ENCODE measurements at regions not wholly inside any gene's neighbourhood (a gene's known extent, or its start where the extent isn't known, plus 50 kb on each side); places are given as distances from the start of the nearest gene placed in this dataset.

- Histone ChIP-seq H3K27me3 (no peaks in the 10 kb centered on the region), H3K9me3 (no peaks in the 10 kb centered on the region), H3K36me3 (no peaks in the 10 kb centered on the region), H3K4me3 (no peak overlapping the region), H3K27ac (no peak overlapping the region), H3K4me1 (no peaks in the 10 kb centered on the region)
- intact Hi-C loops (cut with DNase I; ENCODE audit: low total_unique reads): no loop called here
- TF ChIP-seq POLR2A (IDR thresholded peaks at IDR 0.05): no peak
- TF ChIP-seq POLR2AphosphoS5 (IDR thresholded peaks at IDR 0.05): no peak
- TF ChIP-seq CTCF (IDR thresholded peaks at IDR 0.05): no peak
- no peak for DNase-seq (ENCODE audit: low spot score in 2 of 2)
These were observed 62.2 kb upstream of the MRPS22 start for GRCh38 chr3:139281522-139282196.

GRCh38 chr3:139283301-139283700, 60.5 kb upstream of the MRPS22 start:
- no peaks in the 10 kb centered on the region for H3K9me3 ChIP-seq
- TF ChIP-seq CTCF (IDR thresholded peaks at IDR 0.05): no peak
- no peak for TF ChIP-seq POLR2AphosphoS5 (IDR thresholded peaks at IDR 0.05)
- no peak for TF ChIP-seq POLR2A (IDR thresholded peaks at IDR 0.05)

GRCh38 chr3:139284221-139284620, 59.6 kb upstream of the MRPS22 start:
- Histone ChIP-seq H3K4me1 (no peaks in the 10 kb centered on the region), H3K9me3 (no peaks in the 10 kb centered on the region), H3K27me3 (no peaks in the 10 kb centered on the region), H3K4me3 (no peak overlapping the region), H3K36me3 (no peaks in the 10 kb centered on the region), H3K27ac (no peak overlapping the region)
- DNase-seq (ENCODE audit: low spot score in 2 of 2): no peak
- TF ChIP-seq POLR2A (IDR thresholded peaks at IDR 0.05) (no peak), CTCF (IDR thresholded peaks at IDR 0.05) (no peak), POLR2AphosphoS5 (IDR thresholded peaks at IDR 0.05) (no peak)
- intact Hi-C loops (cut with DNase I; ENCODE audit: low total_unique reads): no loop called here

More at GRCh38 chr3:139283301-139283700, 60.5 kb upstream of the MRPS22 start:
- Histone ChIP-seq H3K36me3 (no peaks in the 10 kb centered on the region), H3K27me3 (no peaks in the 10 kb centered on the region), H3K27ac (no peak overlapping the region), H3K4me1 (no peaks in the 10 kb centered on the region), H3K4me3 (no peak overlapping the region)
- no peak for DNase-seq (ENCODE audit: low spot score in 2 of 2)
- intact Hi-C loops (cut with DNase I; ENCODE audit: low total_unique reads): no loop called here

- intact Hi-C loops (cut with DNase I; ENCODE audit: low total_unique reads): no loop called here
- TF ChIP-seq POLR2AphosphoS5 (IDR thresholded peaks at IDR 0.05): no peak
- no peak for TF ChIP-seq CTCF (IDR thresholded peaks at IDR 0.05)
- no peak for TF ChIP-seq POLR2A (IDR thresholded peaks at IDR 0.05)
- no peak overlapping the region for H3K4me3 ChIP-seq
- H3K27ac ChIP-seq: no peak overlapping the region
- H3K4me1 ChIP-seq: no peaks in the 10 kb centered on the region
- no peaks in the 10 kb centered on the region for H3K27me3 ChIP-seq
- no peak for DNase-seq (ENCODE audit: low spot score in 2 of 2)
- H3K36me3 ChIP-seq: no peaks in the 10 kb centered on the region
- no peaks in the 10 kb centered on the region for H3K9me3 ChIP-seq
These were observed 58.1 kb upstream of the MRPS22 start for GRCh38 chr3:139285691-139286090.

GRCh38 chr3:139286241-139286640, 57.6 kb upstream of the MRPS22 start:
- Histone ChIP-seq H3K4me3 (no peak overlapping the region), H3K4me1 (no peaks in the 10 kb centered on the region)
- DNase-seq (ENCODE audit: low spot score in 2 of 2): no peak

More at GRCh38 chr3:139286241-139286640, 57.6 kb upstream of the MRPS22 start:
- Histone ChIP-seq H3K9me3 (no peaks in the 10 kb centered on the region), H3K27me3 (no peaks in the 10 kb centered on the region), H3K36me3 (no peaks in the 10 kb centered on the region), H3K27ac (no peak overlapping the region)
- TF ChIP-seq POLR2A (IDR thresholded peaks at IDR 0.05) (no peak), POLR2AphosphoS5 (IDR thresholded peaks at IDR 0.05) (no peak), CTCF (IDR thresholded peaks at IDR 0.05) (no peak)
- intact Hi-C loops (cut with DNase I; ENCODE audit: low total_unique reads): no loop called here
